ENCODE measurements at regions not wholly inside any gene's neighbourhood (a gene's known extent, or its start where the extent isn't known, plus 50 kb on each side); places are given as distances from the start of the nearest gene placed in this dataset.
A peak's percentile ranks its signal among the peaks of the same experiment; 100 is the strongest.

GRCh38 chr3:170809007-170809974 lies 60.7 kb downstream of the RPL22L1 start:
- H3K27ac ChIP-seq (ENCODE audit: insufficient read depth, low read depth, low read length), result peak overlapping the region; percentile 32
- DNase-seq (ENCODE audit: low read depth, low spot score), result peak; percentile 81
- BruUV-seq (replicated peaks), result TSS peak; percentile 78
- POLR2A ChIA-PET, result interaction anchor here (1.4 to 1.8 kb wide), 3 partner anchors 58 to 396 kb away, joined by 3 to 9 read pairs (median 3); no protein-coding TSS in a partner anchor
- no peaks in the 10 kb centered on the region for H3K79me2 ChIP-seq (ENCODE audit: control insufficient read depth, insufficient read depth, low read length)
- no peak overlapping the region for H3K4me3 ChIP-seq (replicated peaks in 1 of 3; ENCODE audit: insufficient read depth in 1 of 3, low read depth in 1 of 3, low read length in 3 of 3)
- H3K9me3 ChIP-seq (replicated peaks; ENCODE audit: control insufficient read depth, insufficient read depth, low read length), result no peaks in the 10 kb centered on the region
- FAIRE-seq, result no peak
- no peaks in the 10 kb centered on the region for H4K20me1 ChIP-seq (replicated peaks; ENCODE audit: control insufficient read depth, extremely low read depth, insufficient read depth, low read length)
- no peaks in the 10 kb centered on the region for H3K36me3 ChIP-seq (ENCODE audit: control insufficient read depth in 2 of 2, extremely low read depth in 1 of 2, insufficient read depth in 2 of 2, low read length in 2 of 2)
- TF ChIP-seq POLR2AphosphoS5 (IDR thresholded peaks at IDR 0.05; ENCODE audit: insufficient read depth, low read depth, low read length), result peak; percentile 44
- TF ChIP-seq FOS (IDR thresholded peaks at IDR 0.05; ENCODE audit: borderline replicate concordance, insufficient read depth, low read length), result no peak
- peak; percentile 57 for TF ChIP-seq GATA2 (IDR thresholded peaks at IDR 0.05; ENCODE audit: insufficient read depth, insufficient read length, low read depth, low read length)
- TF ChIP-seq EZH2 (IDR thresholded peaks at IDR 0.05; ENCODE audit: borderline replicate concordance, low read depth, low read length, severe bottlenecking), result no peak
- TF ChIP-seq MAX (IDR thresholded peaks at IDR 0.05; ENCODE audit: insufficient read depth, insufficient read length), result no peak
- peak; percentile 68 to 71 for TF ChIP-seq CTCF (IDR thresholded peaks at IDR 0.05; ENCODE audit: extremely low read depth in 1 of 2, insufficient read depth in 1 of 2, low read depth in 1 of 2, low read length in 2 of 2)
- TF ChIP-seq JUN (IDR thresholded peaks at IDR 0.05; ENCODE audit: borderline replicate concordance, insufficient read depth, insufficient read length, low read depth), result peak; percentile 6
- no peak for TF ChIP-seq MYC (IDR thresholded peaks at IDR 0.05; ENCODE audit: low read depth, low read length)
- TF ChIP-seq POLR2A (IDR thresholded peaks at IDR 0.05; ENCODE audit: low read depth, low read length), result peak; percentile 84
- dilution Hi-C loops (cut with MboI; ENCODE audit: extremely low pct_ligation_motif_present, low sequenced_read_pairs), result no loop called here
- H3K4me2 ChIP-seq (ENCODE audit: insufficient read depth, low read length), result peak overlapping the region; percentile 44
- no peaks in the 10 kb centered on the region for H3K27me3 ChIP-seq (ENCODE audit: control insufficient read depth in 2 of 2, insufficient read depth in 2 of 2, low read length in 2 of 2)
- H3K9me1 ChIP-seq (replicated peaks; ENCODE audit: control insufficient read depth, extremely low read depth, insufficient read depth, low read length), result no peaks in the 10 kb centered on the region
- peaks cover 36% of the 10 kb centered on the region for H3K4me1 ChIP-seq (ENCODE audit: control insufficient read depth, extremely low read depth, insufficient read depth, low read length)
- CTCF ChIA-PET, result interaction anchor here (0.6 to 7.5 kb wide), 39 partner anchors 10 to 501 kb away, joined by 3 to 525 read pairs (median 5); partner anchors contain the start of genes CLDN11 and SLC7A14
- H3K9ac ChIP-seq (replicated peaks; ENCODE audit: extremely low read depth, insufficient read depth, low read length), result no peak overlapping the region
- H2AFZ ChIP-seq (ENCODE audit: low read depth, low read length), result peak overlapping the region; percentile 3
- intact Hi-C loops (cut with micrococcal nuclease), result loop anchor here (1.0 to 10.0 kb wide), 5 partner anchors 58 to 390 kb away; partner anchors contain the start of gene SLC7A14
